Endothelial cell of umbilical vein (primary cell): ENCODE measurements at regions not wholly inside any gene's neighbourhood (a gene's known extent, or its start where the extent isn't known, plus 50 kb on each side); places are given as distances from the start of the nearest gene placed in this dataset.

ENCODE experiments used
- BruUV-seq: library from RNA; stranded (reverse); fragments of 400-500 nt; replicated peaks from 2 replicates; lab custom pipeline; 2021; lab: Mats Ljungman, UMichigan
- CTCF ChIA-PET: fragments of 300-600, 350-600 bp; sonication (Branson Sonifier 250); formaldehyde crosslinking; loops from one replicate; lab custom pipeline; 2021; ENCODE audit warnings: antibody characterized with exemption, inconsistent platforms; lab: Charles Lee
- POLR2A ChIA-PET: fragments of 300-600, 350-600 bp; sonication (Branson Sonifier 250); formaldehyde crosslinking; loops from one replicate; lab custom pipeline; 2021; ENCODE audit warnings: antibody characterized with exemption, inconsistent platforms; lab: Charles Lee
- DNase-seq: peaks from one replicate; pipeline ENCODE4 v3.0.0-alpha.2; 2011; ENCODE audit warnings: low read depth, low spot score
- FAIRE-seq: peaks from 2 replicates; lab custom pipeline; 2011; peaks lifted over from hg19 to GRCh38; lab: Jason Lieb, UNC
- H2AFZ ChIP-seq: 2 replicates; pipeline ENCODE4 v1.6.0; 2012; ENCODE audit warnings: low read depth, low read length, control low read depth, inconsistent platforms
- H3K27ac ChIP-seq: 2 replicates; pipeline ENCODE4 v1.5.1; 2011; ENCODE audit warnings: low read depth, mild to moderate bottlenecking, control low read depth, low read length, moderate library complexity; ENCODE audit not compliant: insufficient read depth
- H3K27me3 ChIP-seq, 2 experiments: 2 replicates each; pipeline versions ENCODE4 v1.6.0 to v1.6.1; 2011; ENCODE audit warnings: low read length in 2 of 2, mixed read lengths in 1 of 2; ENCODE audit not compliant: control insufficient read depth in 2 of 2, insufficient read depth in 2 of 2
- H3K36me3 ChIP-seq, 2 experiments: 2 replicates in 1 of 2; 3 replicates in 1 of 2; pipeline ENCODE4 v1.5.1; 2011; ENCODE audit warnings: low read length in 2 of 2, mild to moderate bottlenecking in 1 of 2, moderate library complexity in 1 of 2; ENCODE audit not compliant: control insufficient read depth in 2 of 2, insufficient read depth in 2 of 2; ENCODE audit errors: extremely low read depth in 1 of 2
- H3K4me1 ChIP-seq: 3 replicates; pipeline ENCODE4 v1.5.1; 2011; ENCODE audit warnings: mild to moderate bottlenecking, low read length; ENCODE audit not compliant: control insufficient read depth, insufficient read depth; ENCODE audit errors: extremely low read depth
- H3K4me2 ChIP-seq: 2 replicates; pipeline ENCODE4 v1.6.1; 2011; ENCODE audit warnings: low read length, control low read depth, mixed read lengths; ENCODE audit not compliant: insufficient read depth
- H3K4me3 ChIP-seq, 3 experiments: fragments of 200-600 bp in 1 of 3; sonication (generic), shearing (Covaris generic) in 1 of 3; replicated peaks in 1 of 3; 2 replicates each; pipeline ENCODE4 v1.5.1; 2011 to 2016; ENCODE audit warnings: control low read depth in 3 of 3, low read length in 3 of 3, mild to moderate bottlenecking in 2 of 3, inconsistent platforms in 1 of 3, low read depth in 1 of 3, moderate library complexity in 1 of 3; ENCODE audit not compliant: insufficient read depth in 1 of 3
- H3K79me2 ChIP-seq: 2 replicates; pipeline ENCODE4 v1.6.0; 2012; ENCODE audit warnings: low read length, inconsistent platforms; ENCODE audit not compliant: control insufficient read depth, insufficient read depth
- H3K9ac ChIP-seq: replicated peaks from 2 replicates; pipeline ENCODE3; 2011; ENCODE audit warnings: low read length, control low read depth; ENCODE audit not compliant: insufficient read depth; ENCODE audit errors: extremely low read depth
- H3K9me1 ChIP-seq: replicated peaks from 3 replicates; pipeline ENCODE4 v1.6.0; 2011; ENCODE audit warnings: mild to moderate bottlenecking, low read length; ENCODE audit not compliant: control insufficient read depth, insufficient read depth; ENCODE audit errors: extremely low read depth
- H3K9me3 ChIP-seq: replicated peaks from 2 replicates; pipeline ENCODE4 v1.5.1; 2012; ENCODE audit warnings: low read length, inconsistent platforms; ENCODE audit not compliant: control insufficient read depth, insufficient read depth
- H4K20me1 ChIP-seq: replicated peaks from 2 replicates; pipeline ENCODE3; 2011; ENCODE audit warnings: mild to moderate bottlenecking, low read length; ENCODE audit not compliant: control insufficient read depth, insufficient read depth; ENCODE audit errors: extremely low read depth
- EZH2 ChIP-seq: IDR thresholded peaks from 2 replicates; pipeline ENCODE4 v1.6.1; 2012; ENCODE audit warnings: borderline replicate concordance, low read depth, mild to moderate bottlenecking, moderate library complexity, low read length, inconsistent platforms; ENCODE audit not compliant: severe bottlenecking
- FOS ChIP-seq: IDR thresholded peaks from 2 replicates; pipeline ENCODE4 v1.6.1; 2011; ENCODE audit warnings: mild to moderate bottlenecking, low read length, moderate library complexity, borderline replicate concordance; ENCODE audit not compliant: insufficient read depth
- GATA2 ChIP-seq: IDR thresholded peaks from 2 replicates; pipeline ENCODE4 v1.7.0; 2011; ENCODE audit warnings: low read depth, mild to moderate bottlenecking, moderate library complexity, mixed read lengths, low read length; ENCODE audit not compliant: insufficient read length, insufficient read depth
- JUN ChIP-seq: IDR thresholded peaks from 2 replicates; pipeline ENCODE4 v1.6.1; 2011; ENCODE audit warnings: borderline replicate concordance, low read depth; ENCODE audit not compliant: insufficient read length, insufficient read depth
- MAX ChIP-seq: IDR thresholded peaks from 2 replicates; pipeline ENCODE4 v1.6.1; 2011; ENCODE audit not compliant: insufficient read depth, insufficient read length
- MYC ChIP-seq: IDR thresholded peaks from one replicate; pipeline ENCODE4 v1.6.1; 2011; ENCODE audit warnings: mild to moderate bottlenecking, low read depth, low read length
- POLR2A ChIP-seq: IDR thresholded peaks from 2 replicates; pipeline ENCODE4 v1.6.1; 2012; ENCODE audit warnings: low read depth, mild to moderate bottlenecking, control low read depth, low read length
- POLR2AphosphoS5 ChIP-seq: IDR thresholded peaks from 2 replicates; pipeline ENCODE4 v1.6.1; 2012; ENCODE audit warnings: low read depth, mild to moderate bottlenecking, control low read depth, low read length, moderate library complexity; ENCODE audit not compliant: insufficient read depth
- dilution Hi-C: fragments of 300-500 bp; cut with MboI; formaldehyde crosslinking; loops from one replicate; pipeline ENCODE4 v1.15.0; 2019; ENCODE audit warnings: low sequenced_read_pairs; ENCODE audit not compliant: extremely low pct_ligation_motif_present
- intact Hi-C: fragments of 100-400 bp; cut with micrococcal nuclease; formaldehyde crosslinking; loops from one replicate; pipeline ENCODE4 v1.10.0; 2022
- TF ChIP-seq, protein P1 (sequence below), 2 donors: IDR thresholded peaks; 1 replicate in 1 of 2; 2 replicates in 1 of 2; pipeline ENCODE4 v1.5.1; 2011; ENCODE audit warnings: low read length in 2 of 2, mild to moderate bottlenecking in 2 of 2, moderate library complexity in 2 of 2, control low read depth in 1 of 2, inconsistent platforms in 1 of 2, low read depth in 1 of 2; ENCODE audit not compliant: insufficient read depth in 1 of 2; ENCODE audit errors: extremely low read depth in 1 of 2

GRCh38 chr7:142542105-142542504, 207.2 kb upstream of the PRSS1 start:
- dilution Hi-C loops, result no loop called here
- Histone ChIP-seq H3K4me2 (no peak overlapping the region), H3K79me2 (no peaks in the 10 kb centered on the region), H3K27me3 (no peaks in the 10 kb centered on the region), H3K4me1 (peaks cover 27% of the 10 kb centered on the region), H3K36me3 (no peaks in the 10 kb centered on the region), H3K9me3 (no peaks in the 10 kb centered on the region), H3K9me1 (no peaks in the 10 kb centered on the region), H3K4me3 (no peak overlapping the region), H3K27ac (no peak overlapping the region), H2AFZ (no peak overlapping the region), H4K20me1 (no peaks in the 10 kb centered on the region), H3K9ac (no peak overlapping the region)
- ChIA-PET POLR2A (no interaction called here), CTCF (interaction anchor here (2.1 to 5.0 kb wide), 2 partner anchors 16 to 45 kb away, joined by 9 to 23 read pairs; no protein-coding TSS in a partner anchor)
- FAIRE-seq (no peak), DNase-seq (no peak)
- intact Hi-C loops, result no loop called here
- TF ChIP-seq JUN (no peak), POLR2A (no peak), FOS (no peak), MYC (no peak), EZH2 (no peak), MAX (no peak), GATA2 (no peak), POLR2AphosphoS5 (no peak)
- TF ChIP-seq, protein P1, sequence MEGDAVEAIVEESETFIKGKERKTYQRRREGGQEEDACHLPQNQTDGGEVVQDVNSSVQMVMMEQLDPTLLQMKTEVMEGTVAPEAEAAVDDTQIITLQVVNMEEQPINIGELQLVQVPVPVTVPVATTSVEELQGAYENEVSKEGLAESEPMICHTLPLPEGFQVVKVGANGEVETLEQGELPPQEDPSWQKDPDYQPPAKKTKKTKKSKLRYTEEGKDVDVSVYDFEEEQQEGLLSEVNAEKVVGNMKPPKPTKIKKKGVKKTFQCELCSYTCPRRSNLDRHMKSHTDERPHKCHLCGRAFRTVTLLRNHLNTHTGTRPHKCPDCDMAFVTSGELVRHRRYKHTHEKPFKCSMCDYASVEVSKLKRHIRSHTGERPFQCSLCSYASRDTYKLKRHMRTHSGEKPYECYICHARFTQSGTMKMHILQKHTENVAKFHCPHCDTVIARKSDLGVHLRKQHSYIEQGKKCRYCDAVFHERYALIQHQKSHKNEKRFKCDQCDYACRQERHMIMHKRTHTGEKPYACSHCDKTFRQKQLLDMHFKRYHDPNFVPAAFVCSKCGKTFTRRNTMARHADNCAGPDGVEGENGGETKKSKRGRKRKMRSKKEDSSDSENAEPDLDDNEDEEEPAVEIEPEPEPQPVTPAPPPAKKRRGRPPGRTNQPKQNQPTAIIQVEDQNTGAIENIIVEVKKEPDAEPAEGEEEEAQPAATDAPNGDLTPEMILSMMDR (IDR thresholded peaks at IDR 0.05; ENCODE audit: extremely low read depth in 1 of 2, insufficient read depth in 1 of 2, low read depth in 1 of 2, low read length in 2 of 2), result no peak
- no TSS peak for BruUV-seq
